Stimulated activated naive CD4-positive, alpha-beta T cell (primary cell): ENCODE measurements at regions not wholly inside any gene's neighbourhood (a gene's known extent, or its start where the extent isn't known, plus 50 kb on each side); places are given as distances from the start of the nearest gene placed in this dataset.
A peak's percentile ranks its signal among the peaks of the same experiment; 100 is the strongest.
"Not testable (repeated sequence)": the region's sequence is repeated elsewhere in the genome, so short reads cannot be mapped to it uniquely, and the experiment has no call there.

Source experiments
- DNase-seq, 6 experiments: peaks; one replicate each; lab custom pipeline; 2025; lab: John Stamatoyannopoulos, UW

GRCh38 chr2:195570329-195570728 is 86.7 kb upstream of the SLC39A10 start:
- no peak for DNase-seq

- DNase-seq: no peak
Observed at GRCh38 chr2:195569255-195569654, 87.8 kb upstream of the SLC39A10 start.

GRCh38 chr2:195564625-195565135 is 92.3 kb upstream of the SLC39A10 start:
- DNase-seq: peak in 1 of 6 experiments; percentile 18

GRCh38 chr2:195563857-195564512 is 93.0 kb upstream of the SLC39A10 start:
- no peak for DNase-seq

- DNase-seq: no peak
Observed at GRCh38 chr2:195562570-195563566, 94.2 kb upstream of the SLC39A10 start.

- no peak for DNase-seq
Observed at GRCh38 chr2:195561116-195561921, 95.7 kb upstream of the SLC39A10 start.

GRCh38 chr2:195560209-195560895 is 96.7 kb upstream of the SLC39A10 start:
- DNase-seq: peak in 1 of 6 experiments; percentile 49

GRCh38 chr2:195559431-195559914 is 97.6 kb upstream of the SLC39A10 start:
- DNase-seq: peak; percentile 37 to 93 (median 80)

GRCh38 chr2:195555971-195556370 is 101.1 kb upstream of the SLC39A10 start:
- no peak for DNase-seq

GRCh38 chr2:195552581-195552980 is 104.4 kb upstream of the SLC39A10 start:
- DNase-seq: no peak

- no peak for DNase-seq
Observed at GRCh38 chr2:195548198-195548940, 108.7 kb upstream of the SLC39A10 start.

GRCh38 chr2:195547268-195547840 is 109.7 kb upstream of the SLC39A10 start:
- not testable (repeated sequence) for DNase-seq

GRCh38 chr2:195545811-195546210 is 111.2 kb upstream of the SLC39A10 start:
- DNase-seq: no peak

- DNase-seq: no peak
Observed at GRCh38 chr2:195543902-195544894, 112.8 kb upstream of the SLC39A10 start.

GRCh38 chr2:195543063-195543462 is 114.0 kb upstream of the SLC39A10 start:
- DNase-seq: peak in 1 of 6 experiments; percentile 20

GRCh38 chr2:195542067-195542466 is 115.0 kb upstream of the SLC39A10 start:
- no peak for DNase-seq

GRCh38 chr2:195538937-195539336 is 118.1 kb upstream of the SLC39A10 start:
- DNase-seq: no peak

GRCh38 chr2:195537811-195538210 is 119.2 kb upstream of the SLC39A10 start:
- no peak for DNase-seq

GRCh38 chr2:195536906-195537305 is 120.1 kb upstream of the SLC39A10 start:
- DNase-seq: no peak
